ENCODE measurements at regions not wholly inside any gene's neighbourhood (a gene's known extent, or its start where the extent isn't known, plus 50 kb on each side); places are given as distances from the start of the nearest gene placed in this dataset.
"Not testable (repeated sequence)": the region's sequence is repeated elsewhere in the genome, so short reads cannot be mapped to it uniquely, and the experiment has no call there.

DNA sequence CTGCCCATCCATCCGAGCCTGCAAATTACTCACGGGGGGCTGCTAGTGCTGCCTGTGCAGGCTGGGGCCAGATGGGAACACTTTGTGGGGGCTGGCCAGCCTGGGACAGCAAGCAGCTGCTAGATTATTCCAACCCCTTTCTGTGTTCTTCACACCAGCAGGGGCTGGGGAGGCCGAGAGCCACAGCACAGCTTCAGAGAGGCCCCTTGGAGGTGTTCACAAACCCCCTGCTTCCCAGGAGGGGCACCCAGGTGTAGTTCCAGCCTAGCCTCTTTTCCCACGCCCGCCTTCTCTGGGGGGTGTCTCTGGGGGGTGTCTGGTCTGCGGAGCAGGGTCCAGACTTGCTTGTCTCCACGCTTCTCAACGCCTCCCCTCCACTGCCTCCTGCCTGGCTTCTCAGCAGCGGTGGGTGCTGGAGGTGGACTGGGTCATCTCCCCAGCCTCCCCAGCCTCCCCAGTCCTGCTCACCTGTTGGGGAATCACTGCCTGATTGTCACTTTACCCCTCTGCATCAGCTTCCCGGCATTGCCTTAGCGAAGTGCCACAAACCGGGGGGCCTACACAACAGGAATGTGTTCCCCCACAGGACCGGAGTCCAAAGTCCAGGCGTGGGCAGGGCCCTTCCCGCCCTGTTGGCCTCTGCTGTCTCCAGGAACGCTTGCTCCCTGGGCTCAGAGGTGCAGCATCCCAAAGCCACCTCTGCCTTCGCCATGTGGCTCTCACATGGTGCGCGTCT, 74.0 kb upstream of the EN2 start:
- H3K4me3 ChIP-seq (replicated peaks in 1 of 2; ENCODE audit: low read depth in 2 of 2, low read length in 2 of 2), result no peak overlapping the region
- no peak for DNase-seq (ENCODE audit: low read depth in 2 of 2)
- TF ChIP-seq, protein P1, sequence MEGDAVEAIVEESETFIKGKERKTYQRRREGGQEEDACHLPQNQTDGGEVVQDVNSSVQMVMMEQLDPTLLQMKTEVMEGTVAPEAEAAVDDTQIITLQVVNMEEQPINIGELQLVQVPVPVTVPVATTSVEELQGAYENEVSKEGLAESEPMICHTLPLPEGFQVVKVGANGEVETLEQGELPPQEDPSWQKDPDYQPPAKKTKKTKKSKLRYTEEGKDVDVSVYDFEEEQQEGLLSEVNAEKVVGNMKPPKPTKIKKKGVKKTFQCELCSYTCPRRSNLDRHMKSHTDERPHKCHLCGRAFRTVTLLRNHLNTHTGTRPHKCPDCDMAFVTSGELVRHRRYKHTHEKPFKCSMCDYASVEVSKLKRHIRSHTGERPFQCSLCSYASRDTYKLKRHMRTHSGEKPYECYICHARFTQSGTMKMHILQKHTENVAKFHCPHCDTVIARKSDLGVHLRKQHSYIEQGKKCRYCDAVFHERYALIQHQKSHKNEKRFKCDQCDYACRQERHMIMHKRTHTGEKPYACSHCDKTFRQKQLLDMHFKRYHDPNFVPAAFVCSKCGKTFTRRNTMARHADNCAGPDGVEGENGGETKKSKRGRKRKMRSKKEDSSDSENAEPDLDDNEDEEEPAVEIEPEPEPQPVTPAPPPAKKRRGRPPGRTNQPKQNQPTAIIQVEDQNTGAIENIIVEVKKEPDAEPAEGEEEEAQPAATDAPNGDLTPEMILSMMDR (IDR thresholded peaks at IDR 0.05; ENCODE audit: low read depth, low read length), result no peak

DNA sequence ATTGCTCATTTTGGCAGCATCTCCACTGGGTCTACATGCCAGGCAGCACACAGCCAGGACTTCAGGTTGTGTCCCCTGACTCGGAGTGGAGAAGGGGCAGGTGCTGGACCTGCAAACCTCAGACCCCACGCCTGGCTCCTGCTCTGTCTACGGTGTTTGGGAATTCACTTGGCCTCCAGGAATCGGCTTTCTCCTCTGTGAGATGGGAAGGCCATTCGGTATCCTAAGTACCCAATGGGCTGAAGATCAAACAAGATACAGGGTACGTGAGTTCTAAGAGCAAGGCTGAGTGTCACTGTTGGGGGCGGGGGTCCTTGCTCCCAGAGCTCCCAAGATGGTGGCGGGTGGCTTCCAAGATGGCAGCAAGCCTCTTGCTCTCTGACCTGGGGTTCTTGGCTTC, 73.2 kb upstream of the EN2 start:
- TF ChIP-seq, protein P1 (IDR thresholded peaks at IDR 0.05; ENCODE audit: low read depth, low read length), result no peak
- no peak overlapping the region for H3K4me3 ChIP-seq (replicated peaks in 1 of 2; ENCODE audit: low read depth in 2 of 2, low read length in 2 of 2)
- DNase-seq (ENCODE audit: low read depth in 2 of 2), result no peak

DNA sequence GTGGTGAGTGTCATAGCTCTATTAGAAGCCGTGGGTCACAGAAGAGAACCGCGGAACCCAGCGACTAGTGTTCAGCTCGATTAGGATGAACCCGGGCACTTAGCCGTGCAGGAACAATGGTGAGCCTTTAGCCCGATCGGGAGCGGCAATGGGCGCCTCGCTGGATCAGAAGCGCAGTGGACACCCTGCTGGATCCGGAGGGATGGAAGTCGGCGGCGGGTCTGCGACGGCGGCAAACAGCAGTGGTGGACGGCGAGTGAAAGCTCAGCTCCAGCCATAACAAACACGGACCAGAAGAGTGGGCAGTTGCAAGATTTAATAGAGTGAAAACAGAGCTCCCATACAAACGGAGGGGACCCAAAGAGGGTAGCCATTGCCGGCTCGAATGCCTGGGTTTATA, 72.7 kb upstream of the EN2 start:
- H3K4me3 ChIP-seq (replicated peaks in 1 of 2; ENCODE audit: low read depth in 2 of 2, low read length in 2 of 2); DNase-seq (ENCODE audit: low read depth in 2 of 2): not testable (repeated sequence)

DNA sequence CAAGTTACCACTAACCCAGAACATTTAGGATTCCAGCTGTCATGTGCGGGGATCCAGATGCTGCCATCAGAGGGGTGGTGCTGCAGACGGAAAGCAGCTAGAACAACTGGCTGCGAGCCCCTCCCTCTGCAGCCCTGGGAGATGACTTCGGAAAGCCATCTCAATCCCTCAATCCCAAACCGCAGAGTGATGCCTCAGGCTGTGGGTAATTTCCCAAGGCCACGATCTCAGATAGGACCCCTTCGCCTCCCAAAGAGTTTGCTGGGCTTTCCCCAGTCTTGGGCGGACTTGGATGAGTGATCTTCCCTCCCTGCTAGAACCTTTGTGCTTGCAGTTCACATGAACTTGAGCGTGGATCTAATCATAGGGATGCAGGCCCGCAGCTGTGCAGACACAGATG, 71.3 kb upstream of the EN2 start:
- no peak for DNase-seq (ENCODE audit: low read depth in 2 of 2)
- no peak overlapping the region for H3K4me3 ChIP-seq (replicated peaks in 1 of 2; ENCODE audit: low read depth in 2 of 2, low read length in 2 of 2)
- TF ChIP-seq, protein P1 (IDR thresholded peaks at IDR 0.05; ENCODE audit: low read depth, low read length), result no peak

DNA sequence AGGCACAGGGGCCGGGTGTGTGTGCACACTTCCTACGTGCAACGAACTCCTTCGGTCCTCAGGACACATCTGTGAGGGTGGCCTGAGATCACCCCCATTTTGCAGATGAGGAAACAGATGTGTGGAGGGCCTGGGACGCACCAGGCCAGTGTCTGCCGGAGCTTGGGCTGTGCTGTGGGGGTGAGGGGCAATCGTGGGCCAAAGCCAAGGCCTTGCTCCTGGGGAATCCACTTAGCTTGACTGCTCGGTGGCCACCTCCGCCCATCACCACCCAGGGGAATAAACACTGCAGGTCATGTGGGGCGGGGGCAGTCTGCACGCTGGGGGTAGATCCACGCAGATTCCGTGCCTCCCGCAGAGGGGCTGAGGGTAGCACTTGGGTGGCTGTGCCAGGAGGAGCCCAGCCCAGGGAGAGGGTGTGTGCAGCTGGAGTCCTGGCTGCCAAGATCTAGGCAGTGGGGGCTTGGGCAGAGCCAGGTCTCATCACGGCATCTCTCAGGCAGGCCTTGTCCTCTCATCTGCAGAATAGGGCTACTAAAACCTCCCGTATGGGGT, 70.8 kb upstream of the EN2 start:
- TF ChIP-seq, protein P1 (IDR thresholded peaks at IDR 0.05; ENCODE audit: low read depth, low read length), result no peak
- no peak overlapping the region for H3K4me3 ChIP-seq (replicated peaks in 1 of 2; ENCODE audit: low read depth in 2 of 2, low read length in 2 of 2)
- DNase-seq (ENCODE audit: low read depth in 2 of 2), result no peak

DNA sequence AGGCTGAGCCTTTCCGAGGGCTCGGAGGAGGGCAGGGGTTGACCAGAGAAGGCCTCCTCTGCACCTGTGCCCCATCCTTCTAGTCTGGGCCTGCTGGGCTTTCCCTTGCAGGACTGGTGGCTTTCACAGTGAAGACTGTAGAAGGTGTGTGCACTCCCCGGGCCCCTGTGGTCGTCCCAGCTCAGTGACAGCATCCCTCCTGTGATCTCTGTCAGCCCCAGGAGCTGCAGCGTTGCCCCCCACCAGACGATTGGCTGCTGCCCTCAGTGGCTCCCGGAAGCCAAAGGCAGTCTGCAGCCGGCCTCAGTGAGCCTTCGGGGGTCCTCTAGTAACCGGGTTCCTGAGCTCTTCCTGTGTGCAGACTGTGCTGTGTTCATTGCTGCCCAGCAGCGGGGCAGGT, 69.4 kb upstream of the EN2 start:
- no peak overlapping the region for H3K4me3 ChIP-seq (replicated peaks in 1 of 2; ENCODE audit: low read depth in 2 of 2, low read length in 2 of 2)
- TF ChIP-seq, protein P1 (IDR thresholded peaks at IDR 0.05; ENCODE audit: low read depth, low read length), result no peak
- DNase-seq (ENCODE audit: low read depth in 2 of 2), result no peak

DNA sequence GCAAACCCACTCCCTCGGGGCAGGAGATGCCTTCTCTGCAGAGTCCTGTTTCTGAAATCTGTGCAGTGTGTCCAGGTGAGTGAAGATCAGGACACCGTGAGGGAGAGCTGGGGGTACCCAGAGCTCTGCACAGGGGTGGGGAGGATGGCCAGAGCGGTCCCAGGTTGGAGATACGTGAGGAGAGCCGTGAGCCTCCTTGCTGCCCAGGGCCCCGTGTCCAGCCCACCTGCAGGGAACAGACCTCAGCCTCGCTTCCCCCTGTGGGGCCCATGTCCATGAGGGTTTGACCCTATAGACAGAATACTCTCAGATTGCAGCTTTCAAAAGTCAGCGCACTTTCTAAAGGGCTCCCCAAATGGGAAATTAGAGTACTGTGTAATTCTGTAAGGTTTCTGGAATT, 66.5 kb upstream of the EN2 start:
- TF ChIP-seq, protein P1 (IDR thresholded peaks at IDR 0.05; ENCODE audit: low read depth, low read length), result no peak
- DNase-seq (ENCODE audit: low read depth in 2 of 2), result no peak

More for the DNA sequence above, 66.5 kb upstream of the EN2 start:
- H3K4me3 ChIP-seq (replicated peaks in 1 of 2; ENCODE audit: low read depth in 2 of 2, low read length in 2 of 2), result no peak overlapping the region

Measured in cardiac fibroblast (primary cell).